ENCODE measurements at regions not wholly inside any gene's neighbourhood (a gene's known extent, or its start where the extent isn't known, plus 50 kb on each side); places are given as distances from the start of the nearest gene placed in this dataset.

DNA sequence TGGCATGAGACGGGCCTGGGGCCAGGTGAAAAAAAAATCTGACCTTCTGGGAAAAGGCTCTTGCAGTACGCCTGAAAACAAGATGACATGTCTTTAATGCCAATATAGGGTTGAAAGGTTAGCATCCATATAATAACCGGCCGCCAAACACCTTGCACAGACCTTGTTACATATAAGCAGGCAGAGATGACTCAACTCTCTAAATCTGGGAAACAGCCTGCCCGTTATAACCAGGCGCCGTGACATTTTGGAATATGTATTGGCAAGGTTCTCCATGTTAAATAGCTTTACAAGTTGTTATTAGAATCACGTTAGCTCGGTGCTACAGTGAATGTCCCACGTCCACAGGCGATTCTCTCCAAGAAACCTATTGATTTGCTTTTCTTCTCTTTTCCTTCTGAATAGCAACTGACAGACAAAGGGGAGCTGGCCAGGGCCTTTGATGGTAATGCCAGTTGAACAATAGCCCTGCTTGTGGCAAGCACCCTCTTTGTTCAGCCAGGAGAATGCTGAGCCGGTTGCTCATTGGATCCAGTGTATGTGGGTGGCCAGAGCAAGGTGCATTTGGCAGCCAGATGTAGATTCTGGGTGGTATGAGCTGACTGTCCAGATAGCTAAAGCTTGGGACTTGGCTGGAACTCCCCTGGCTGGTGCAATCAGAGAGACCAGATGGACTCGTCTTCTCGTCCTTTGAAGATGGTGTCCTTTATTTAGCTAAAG, 80.1 kb upstream of the AUTS2 start (continued):
- TF ChIP-seq HDAC2 (IDR thresholded peaks at IDR 0.05; ENCODE audit: borderline replicate concordance in 1 of 2, low read depth in 2 of 2, low read length in 2 of 2) (peak in 1 of 2 experiments; percentile 67; a peak in 1 of 4 replicates), RAD21 (IDR thresholded peaks at IDR 0.05 in 1 of 2, conservative IDR thresholded peaks at IDR 0.05 in 1 of 2; ENCODE audit: low read depth in 2 of 2, low read length in 2 of 2) (peak in 1 of 2 experiments; percentile 16; a peak in 1 of 4 replicates), EP300 (IDR thresholded peaks at IDR 0.05; ENCODE audit: borderline replicate concordance in 1 of 2, low read depth in 2 of 2, low read length in 2 of 2) (peak in 1 of 2 experiments; percentile 24; a peak in 1 of 3 replicates)

All from H1 (cell line).